GM19395 (cell line): ENCODE measurements at regions not wholly inside any gene's neighbourhood (a gene's known extent, or its start where the extent isn't known, plus 50 kb on each side); places are given as distances from the start of the nearest gene placed in this dataset.
A peak's percentile ranks its signal among the peaks of the same experiment; 100 is the strongest.
"Not testable (repeated sequence)": the region's sequence is repeated elsewhere in the genome, so short reads cannot be mapped to it uniquely, and the experiment has no call there.

Source experiments
- ATAC-seq: cut with Tn5 transposase; IDR thresholded peaks from one replicate; pipeline ENCODE4 v1.9.1; 2021; ENCODE audit warnings: mild to moderate bottlenecking, moderate library complexity; ENCODE audit not compliant: unreplicated experiment

DNA sequence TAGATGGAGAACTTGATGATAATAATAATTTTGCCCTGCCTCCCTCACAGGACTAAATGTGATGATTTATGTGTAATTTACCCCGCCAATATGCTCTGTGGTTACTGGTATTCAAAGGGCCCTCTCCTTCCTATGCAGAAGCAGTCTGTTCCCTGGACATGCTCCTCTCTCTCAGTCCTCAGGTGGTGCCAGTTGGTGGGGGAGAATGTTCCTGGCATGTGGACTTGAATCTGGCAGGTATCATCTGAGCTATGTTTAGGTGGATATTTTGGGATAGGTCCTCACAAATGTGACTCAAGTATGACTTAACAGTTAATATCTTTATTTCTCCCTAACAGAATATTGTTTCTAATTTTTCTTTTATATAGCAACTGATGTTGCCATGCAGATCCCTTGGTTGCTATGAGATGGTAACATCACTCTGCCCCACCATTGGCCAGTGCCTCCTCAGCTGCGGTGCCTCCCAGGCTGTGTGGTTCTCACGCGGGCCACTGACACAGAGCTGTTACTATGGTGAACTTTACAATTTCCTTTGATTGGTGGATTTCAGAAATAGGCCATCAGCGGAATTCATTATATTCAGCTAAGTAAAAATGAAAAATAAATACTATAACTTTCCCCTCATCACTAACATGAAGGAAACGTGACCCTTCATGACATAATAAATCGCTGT, 106.7 kb upstream of the PELI1 start:
- no peak for ATAC-seq

GRCh38 chr2:64251497-64252250, 107.5 kb upstream of the PELI1 start:
- no peak for ATAC-seq

GRCh38 chr2:64252251-64252978, 108.2 kb upstream of the PELI1 start:
- ATAC-seq, result not testable (repeated sequence)

- ATAC-seq, result not testable (repeated sequence)
Observed at GRCh38 chr2:64253421-64253820, 109.2 kb upstream of the PELI1 start.

- no peak for ATAC-seq
Observed at GRCh38 chr2:64258566-64258965, 114.3 kb upstream of the PELI1 start.

- ATAC-seq, result no peak
Observed at GRCh38 chr2:64259312-64259711, 115.1 kb upstream of the PELI1 start.

- no peak for ATAC-seq
Observed at GRCh38 chr2:64260093-64260803, 116.0 kb upstream of the PELI1 start.

- peak; percentile 97 for ATAC-seq
Observed at GRCh38 chr2:64260817-64261216, 116.6 kb upstream of the PELI1 start.

- no peak for ATAC-seq
Observed at GRCh38 chr2:64262071-64262470, 117.9 kb upstream of the PELI1 start.

- no peak for ATAC-seq
Observed at GRCh38 chr2:64262816-64263215, 118.6 kb upstream of the PELI1 start.

DNA sequence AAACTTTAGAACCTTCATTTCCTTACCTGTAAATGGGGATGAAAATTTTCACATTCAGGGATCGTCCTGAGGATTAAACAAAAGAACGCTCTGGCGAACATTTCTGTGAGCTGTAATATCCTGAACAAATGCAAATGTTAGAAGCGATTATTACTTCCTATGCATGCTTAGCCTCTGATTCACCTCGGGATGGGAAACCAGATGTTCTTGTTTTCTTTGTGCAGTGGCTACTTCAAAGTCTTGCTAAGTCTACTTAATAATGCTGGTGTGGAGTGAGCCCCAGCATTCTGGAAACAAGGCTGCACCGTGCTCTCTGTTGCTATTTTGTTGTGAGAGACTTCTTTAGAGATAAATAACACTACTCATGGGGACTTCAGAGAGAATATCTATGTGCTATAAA, 119.1 kb upstream of the PELI1 start:
- ATAC-seq, result no peak

- ATAC-seq, result no peak
Observed at GRCh38 chr2:64267699-64268098, 123.5 kb upstream of the PELI1 start.

DNA sequence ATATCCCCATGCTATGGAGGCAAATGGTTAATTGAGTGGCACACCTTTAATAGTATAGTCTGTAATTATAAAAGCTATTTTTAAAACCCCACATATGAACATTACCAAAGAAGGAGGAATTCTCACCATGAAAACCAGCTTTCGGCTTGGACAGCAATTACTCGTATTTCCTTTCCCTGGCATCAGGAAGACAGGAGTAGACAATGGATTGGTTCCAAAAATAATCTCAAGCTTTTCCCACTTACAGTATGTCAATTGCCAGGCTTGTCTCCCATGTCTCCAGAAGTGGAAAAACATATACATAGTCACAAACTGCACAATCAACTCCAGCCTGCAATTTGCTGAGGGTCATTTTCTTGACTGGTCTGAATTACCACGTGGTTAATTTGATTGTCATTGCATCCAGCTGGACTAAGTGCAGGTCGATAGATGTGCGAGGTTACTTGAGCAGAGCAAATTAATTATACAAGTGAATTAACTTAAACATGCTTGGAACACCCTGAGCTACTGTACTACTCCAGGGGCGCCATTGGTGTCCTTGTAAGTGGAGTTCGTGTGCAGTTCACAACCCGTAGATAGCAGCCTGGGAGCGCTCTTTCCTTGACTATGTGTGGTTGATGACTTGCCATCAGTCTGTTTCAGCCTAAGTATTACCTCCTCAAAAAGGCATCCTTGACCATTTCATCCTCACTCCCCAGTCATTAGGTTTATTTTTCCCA, 124.3 kb upstream of the PELI1 start:
- no peak for ATAC-seq

- no peak for ATAC-seq
Observed at GRCh38 chr2:64273524-64274398, 129.5 kb upstream of the PELI1 start.

DNA sequence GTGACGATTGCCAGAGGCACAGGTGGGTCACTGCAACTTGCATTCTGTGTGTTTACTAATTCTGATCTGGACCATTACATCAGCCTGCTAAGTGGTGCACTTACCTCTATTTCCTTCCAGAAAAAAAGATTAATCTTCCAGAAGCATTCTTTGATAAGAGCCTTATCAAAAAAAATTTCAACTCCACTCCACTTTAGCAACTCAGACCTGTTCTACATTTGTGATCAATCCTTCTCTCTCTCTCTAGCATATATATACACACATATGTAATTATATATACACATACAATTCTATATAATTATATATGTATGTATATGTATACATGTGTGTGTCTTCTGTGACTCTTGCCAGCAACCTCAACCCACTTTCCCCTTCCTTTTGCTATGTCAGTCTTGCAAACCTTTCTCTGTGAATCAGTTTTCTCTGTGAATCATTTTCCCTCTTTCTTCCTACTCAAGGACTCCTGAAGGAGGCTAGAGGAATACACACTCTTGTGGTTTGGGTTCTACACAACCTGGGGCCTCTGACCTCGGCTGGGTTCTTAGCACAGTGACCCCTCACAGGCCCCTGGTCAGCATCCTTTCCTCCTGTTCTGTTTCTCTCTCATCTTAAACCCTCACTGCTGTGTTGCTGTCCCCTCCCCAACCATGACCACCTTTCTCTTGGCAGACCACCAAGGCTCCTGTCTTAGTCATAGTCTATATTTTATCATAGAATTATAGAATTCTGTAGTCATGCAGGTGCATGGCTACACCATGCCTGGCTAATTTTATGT, 130.4 kb upstream of the PELI1 start:
- no peak for ATAC-seq

DNA sequence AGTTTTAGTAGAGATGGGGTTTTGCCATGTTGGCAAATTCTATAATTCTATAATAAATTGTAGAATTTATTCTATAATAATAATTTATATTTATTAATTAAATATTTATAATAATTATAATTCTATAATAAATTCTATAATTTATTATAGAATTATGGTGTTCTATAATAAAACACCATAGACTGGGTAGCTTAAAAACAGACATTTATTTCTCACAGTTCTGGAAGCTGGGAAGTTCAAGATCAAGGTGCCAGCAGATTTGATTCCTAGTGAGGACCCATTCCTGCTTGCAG, 130.9 kb upstream of the PELI1 start:
- no peak for ATAC-seq

DNA sequence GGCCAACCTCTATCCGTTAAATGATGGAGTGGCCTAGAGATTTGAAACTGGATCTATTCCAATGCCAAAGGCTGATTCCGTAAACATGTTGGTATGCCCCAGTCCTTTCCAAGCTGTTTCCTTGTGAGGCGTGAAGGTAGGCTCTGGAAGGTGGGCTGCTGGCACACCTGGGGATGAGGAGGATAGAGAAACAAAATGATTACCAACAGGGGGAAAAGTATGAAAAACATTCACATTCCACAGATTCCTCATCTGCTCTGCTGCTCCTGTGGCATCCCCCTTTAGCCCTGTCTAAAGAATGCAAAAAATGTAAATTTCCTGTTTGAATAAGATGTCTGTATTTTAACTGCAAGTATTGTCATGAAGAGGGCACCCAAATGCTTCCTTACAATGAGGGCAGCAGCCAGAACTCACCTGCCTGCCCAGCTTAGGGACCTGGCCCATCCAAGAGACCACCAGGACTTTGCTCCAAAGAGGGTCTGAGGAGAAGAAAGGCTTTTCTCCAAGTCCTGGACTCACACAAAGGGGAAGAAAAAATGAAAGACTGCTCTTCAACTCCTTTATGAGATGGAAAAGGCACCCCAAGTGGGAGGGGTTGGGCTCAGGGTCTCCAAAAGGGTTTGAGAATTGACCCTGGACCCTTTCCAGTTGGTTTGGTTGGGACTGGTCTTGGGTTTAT, 132.3 kb upstream of the PELI1 start:
- ATAC-seq, result no peak

DNA sequence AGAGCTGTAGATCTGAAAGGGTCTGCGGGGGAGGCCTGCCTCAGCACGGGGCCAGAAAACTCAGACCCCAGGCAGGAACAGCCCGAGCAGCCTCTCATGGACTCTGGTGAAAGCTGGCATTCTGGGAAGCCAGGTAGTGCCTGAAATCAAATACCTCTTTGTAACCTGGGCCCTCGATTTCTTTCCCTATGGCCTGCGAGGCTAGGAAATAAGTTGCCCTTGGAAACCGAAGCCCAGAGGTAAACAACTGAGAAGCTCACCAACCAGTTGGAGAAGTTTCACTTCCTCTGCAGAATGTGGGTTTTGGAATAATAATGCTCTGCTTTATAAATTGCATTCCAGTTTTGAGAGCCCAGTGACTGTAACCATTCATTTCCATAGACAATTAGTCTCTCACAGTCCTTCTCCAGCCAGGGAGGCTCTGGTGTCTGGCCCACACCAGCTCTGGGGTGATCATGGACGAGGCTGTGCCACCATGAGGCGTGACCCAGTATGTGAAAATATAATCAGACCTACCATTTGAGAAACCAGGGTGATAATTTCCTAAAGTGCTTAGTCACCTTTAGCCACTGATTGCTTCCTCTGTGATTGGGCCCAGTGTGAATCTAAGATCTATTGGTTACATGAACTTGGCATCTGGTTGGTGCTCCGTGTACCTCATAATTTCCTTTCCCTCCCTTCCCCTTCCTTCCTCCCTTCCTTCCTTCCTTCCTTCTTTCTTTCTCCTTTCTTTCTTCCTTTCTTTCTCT, 133.1 kb upstream of the PELI1 start:
- no peak for ATAC-seq
